ENCODE measurements at regions not wholly inside any gene's neighbourhood (a gene's known extent, or its start where the extent isn't known, plus 50 kb on each side); places are given as distances from the start of the nearest gene placed in this dataset.

GRCh38 chr20:24210356-24210755 lies 221.8 kb upstream of the GGTLC1 start:
- TF ChIP-seq, protein P1, sequence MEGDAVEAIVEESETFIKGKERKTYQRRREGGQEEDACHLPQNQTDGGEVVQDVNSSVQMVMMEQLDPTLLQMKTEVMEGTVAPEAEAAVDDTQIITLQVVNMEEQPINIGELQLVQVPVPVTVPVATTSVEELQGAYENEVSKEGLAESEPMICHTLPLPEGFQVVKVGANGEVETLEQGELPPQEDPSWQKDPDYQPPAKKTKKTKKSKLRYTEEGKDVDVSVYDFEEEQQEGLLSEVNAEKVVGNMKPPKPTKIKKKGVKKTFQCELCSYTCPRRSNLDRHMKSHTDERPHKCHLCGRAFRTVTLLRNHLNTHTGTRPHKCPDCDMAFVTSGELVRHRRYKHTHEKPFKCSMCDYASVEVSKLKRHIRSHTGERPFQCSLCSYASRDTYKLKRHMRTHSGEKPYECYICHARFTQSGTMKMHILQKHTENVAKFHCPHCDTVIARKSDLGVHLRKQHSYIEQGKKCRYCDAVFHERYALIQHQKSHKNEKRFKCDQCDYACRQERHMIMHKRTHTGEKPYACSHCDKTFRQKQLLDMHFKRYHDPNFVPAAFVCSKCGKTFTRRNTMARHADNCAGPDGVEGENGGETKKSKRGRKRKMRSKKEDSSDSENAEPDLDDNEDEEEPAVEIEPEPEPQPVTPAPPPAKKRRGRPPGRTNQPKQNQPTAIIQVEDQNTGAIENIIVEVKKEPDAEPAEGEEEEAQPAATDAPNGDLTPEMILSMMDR (IDR thresholded peaks at IDR 0.05), result no peak
- TF ChIP-seq POLR2A (IDR thresholded peaks at IDR 0.05), result no peak

Data from heart left ventricle (tissue), 13 donors.